ENCODE measurements at regions not wholly inside any gene's neighbourhood (a gene's known extent, or its start where the extent isn't known, plus 50 kb on each side); places are given as distances from the start of the nearest gene placed in this dataset.
"Not testable (repeated sequence)": the region's sequence is repeated elsewhere in the genome, so short reads cannot be mapped to it uniquely, and the experiment has no call there.

DNA sequence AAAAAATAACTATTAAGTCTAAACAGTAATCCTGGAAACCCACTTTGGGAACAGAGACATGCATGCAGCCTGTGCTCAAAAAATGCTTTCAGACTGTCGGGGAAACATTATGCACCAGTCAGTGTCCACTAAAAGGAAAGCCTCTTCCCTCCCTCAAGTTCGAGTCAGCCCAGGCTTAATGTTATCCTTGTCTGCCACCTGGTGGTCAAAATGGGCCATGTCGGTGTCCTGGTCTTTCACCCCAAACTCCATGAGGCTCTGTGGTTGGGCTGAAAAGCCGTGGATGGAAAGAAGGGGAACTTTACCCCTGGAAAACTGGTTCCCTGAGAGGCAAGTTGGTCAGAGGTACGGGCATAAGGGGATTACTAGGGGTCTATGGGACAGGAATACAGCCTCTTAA lies 88.4 kb upstream of the ZNF492 start:
- DNase-seq: peak; percentile 65

DNA sequence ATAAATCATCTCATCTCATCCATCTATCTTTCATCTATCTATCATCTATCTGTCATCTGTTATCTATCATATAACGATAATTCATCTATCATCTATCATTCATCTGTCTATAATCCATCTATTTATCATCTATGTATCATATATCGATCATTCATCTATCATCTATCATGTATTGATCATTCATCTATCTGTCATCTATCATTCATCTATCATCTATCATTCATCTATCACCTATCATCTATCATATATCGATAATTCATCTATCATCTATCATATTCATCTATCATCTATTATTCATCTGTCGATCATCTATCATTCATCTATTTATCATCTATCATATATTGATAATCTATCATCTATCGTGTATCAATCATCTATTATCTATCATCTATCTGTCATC lies 100.4 kb upstream of the ZNF492 start:
- no peak for DNase-seq

DNA sequence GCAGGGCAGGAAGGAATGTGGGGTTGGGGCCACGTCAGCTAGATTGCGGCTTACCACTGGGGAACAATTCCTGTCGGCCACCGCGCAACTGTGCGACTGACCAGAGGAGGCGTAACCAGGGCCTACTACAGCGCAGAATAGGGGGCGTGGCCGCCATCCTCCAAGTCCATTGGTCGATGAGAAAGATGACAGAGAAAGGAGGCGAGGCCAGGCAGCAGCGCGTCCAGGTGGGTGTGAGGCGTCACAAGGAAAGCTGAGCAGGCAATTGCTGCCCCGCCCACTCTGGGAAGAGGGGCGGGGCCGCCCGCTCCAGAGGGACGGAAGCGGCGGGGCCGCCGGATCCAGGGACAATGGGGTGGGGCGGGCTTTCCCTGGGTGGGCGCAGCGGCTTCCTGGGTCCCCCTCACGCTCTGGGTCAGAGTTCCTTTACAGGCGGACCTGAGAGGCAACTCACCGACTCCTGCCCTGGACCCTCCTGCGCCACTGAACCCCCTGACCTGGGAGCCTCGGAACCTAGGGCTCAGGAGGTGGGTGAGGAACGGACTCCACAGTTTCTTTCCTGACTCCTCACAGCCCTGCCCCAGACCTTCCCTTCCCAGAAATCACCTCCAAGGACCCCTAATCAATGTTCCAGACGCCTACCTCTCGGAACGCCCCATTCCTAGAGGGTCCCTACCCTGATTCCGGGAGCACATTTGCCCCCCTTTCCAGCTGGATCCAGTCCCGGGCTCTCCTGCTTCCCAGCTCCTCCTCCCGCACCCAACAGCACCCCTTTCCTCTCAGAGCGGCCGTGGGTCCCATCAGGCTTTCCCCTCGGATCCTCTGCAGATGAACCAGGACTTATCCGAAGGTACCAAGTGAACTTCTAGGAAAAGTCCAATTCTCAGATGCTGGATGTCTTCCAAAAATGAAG lies 101.5 kb upstream of the ZNF492 start:
- no peak for DNase-seq

DNA sequence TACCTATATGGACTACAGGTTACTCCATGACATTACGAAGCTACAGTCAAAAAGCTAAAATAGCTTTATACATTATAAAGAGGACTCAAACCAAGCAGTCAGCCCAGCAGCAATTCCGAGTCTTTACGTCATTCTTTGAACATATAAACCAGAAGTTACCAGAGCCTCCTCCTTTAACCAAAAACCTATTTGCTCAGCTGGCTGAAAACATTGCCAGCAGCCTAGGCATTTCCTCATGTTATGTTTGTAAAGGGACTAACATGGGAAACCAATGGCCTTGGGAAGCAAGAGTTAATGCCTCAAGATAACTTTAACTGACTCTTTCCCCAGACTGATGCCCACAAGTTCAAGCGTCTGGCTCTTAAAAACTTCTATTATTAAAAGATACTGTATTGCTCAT lies 104.1 kb upstream of the ZNF492 start:
- no peak for DNase-seq

DNA sequence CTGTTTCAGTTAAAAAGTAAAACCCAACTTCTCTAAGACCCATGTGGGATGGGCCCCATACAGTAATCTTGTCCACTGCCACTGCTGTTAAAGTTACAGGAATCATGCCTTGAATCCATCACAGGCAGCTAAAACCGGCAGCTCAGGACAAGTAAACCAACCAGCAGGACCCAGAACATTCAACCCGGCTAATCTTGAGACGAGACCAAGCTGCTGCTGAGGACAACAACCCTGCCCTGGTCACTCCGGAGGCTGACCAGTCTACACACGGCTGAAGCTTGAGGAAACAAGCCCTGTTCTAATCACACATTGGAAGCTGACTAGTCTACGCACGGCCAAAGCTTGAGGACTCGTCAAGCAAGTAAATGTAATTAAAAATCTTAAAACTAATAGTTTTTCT lies 105.2 kb upstream of the ZNF492 start:
- DNase-seq: no peak

DNA sequence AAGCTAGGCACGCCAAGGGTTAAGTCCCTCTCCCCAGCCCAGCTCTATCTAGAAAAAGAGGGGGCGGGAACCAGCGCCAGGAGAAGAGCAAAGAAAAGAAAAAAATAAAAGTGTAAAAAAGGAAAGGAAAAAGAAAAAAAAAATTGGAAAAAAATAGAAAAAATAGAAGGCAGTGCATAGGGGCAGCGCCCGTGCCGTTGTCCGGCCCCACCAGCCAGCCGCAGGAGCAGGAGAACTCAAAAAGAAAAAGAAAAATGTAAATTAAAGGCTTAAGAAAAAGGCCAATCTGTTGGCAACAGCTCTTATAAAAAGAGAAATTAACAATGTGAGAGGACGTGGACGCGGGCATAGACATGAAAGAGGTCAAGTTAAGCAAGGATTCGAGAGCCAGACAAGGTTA lies 105.4 kb upstream of the ZNF98 start:
- no peak for DNase-seq

DNA sequence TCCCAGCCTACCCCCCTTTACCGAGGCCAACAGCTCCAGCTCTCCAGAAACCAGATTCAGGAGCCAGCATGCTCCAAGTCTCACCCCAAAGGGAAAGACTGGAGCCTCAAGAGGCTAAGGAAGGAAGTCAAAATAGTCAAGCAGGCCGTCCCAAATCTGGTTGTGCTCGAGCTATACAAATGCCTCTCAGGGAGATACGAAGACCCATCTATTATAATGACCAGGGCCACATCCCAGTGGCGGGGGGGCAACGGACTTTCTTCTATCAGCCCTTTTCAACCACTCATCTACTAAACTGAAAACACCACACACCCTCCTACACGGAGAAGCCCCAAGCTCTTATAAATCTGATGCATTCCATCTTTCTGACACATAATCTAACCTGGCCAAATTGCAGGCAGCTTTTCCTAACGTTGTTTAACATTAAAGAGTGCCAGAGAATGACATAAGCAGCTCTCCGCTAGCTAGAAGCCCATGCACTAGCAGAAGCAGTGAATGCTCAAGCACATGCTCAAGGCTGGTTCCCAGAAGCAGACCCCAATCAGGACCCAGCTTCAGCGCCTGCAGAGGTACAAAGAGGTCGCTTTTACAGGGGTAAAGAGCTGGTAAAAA lies 104.6 kb upstream of the ZNF98 start:
- no peak for DNase-seq

DNA sequence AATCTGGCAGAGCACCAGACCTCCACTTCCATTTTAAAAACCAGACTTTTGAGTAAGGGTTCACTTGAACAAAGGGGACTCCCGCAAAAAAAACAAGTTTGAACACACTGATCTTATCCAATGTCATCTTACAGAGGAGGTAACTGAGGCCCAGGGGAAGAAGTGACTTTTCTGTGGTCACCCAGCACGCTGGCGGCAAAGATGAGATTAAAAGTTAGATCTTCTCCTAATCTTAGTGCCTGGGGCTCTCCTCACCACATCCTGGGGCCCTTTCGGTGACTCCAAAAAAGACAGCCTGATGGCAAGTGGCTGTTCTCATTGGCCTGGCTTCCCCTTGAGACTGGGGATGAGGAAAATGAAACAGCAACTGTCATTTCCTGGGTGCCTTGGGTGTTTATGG lies 101.8 kb upstream of the ZNF98 start:
- no peak for DNase-seq

DNA sequence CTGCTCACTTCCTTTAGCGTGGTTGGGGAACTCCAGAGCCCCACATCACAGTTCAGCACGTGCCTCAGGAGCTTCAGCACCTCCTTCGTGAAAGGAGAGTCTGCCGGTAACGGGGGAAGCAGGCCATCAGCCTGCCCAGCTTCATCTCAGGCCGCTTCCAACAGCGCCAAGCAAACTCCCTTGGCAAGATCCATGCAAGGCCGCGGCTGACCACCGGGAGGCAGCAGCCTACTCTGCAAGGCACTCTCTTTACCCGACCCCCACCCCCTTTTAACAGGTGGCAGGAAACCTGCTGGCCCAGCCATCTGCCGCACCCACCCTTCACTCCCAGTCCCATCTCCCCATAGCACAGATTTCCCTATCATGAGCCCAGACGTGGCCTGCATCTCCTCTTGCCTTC lies 97.4 kb upstream of the ZNF98 start:
- DNase-seq: not testable (repeated sequence)

DNA sequence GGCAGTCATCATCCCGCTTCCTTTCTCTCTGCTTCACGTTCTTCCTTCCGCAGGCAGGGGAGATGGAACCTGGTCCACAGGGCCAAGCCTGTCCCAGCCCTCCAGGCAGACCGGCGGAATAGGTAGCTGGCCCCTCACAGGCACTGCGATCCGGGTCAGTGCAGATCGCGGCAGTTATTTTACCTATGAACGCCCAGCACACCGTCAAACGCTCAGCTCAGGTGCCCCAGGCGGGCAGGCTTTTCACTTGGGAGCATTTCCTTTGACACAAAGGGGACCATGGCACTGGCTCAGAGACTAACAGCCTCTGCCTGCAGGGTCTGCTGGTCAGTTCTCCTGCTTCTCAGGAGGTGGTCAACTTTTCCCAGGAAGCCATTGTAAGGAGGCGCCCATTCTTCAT lies 97.0 kb upstream of the ZNF98 start:
- DNase-seq: no peak

DNA sequence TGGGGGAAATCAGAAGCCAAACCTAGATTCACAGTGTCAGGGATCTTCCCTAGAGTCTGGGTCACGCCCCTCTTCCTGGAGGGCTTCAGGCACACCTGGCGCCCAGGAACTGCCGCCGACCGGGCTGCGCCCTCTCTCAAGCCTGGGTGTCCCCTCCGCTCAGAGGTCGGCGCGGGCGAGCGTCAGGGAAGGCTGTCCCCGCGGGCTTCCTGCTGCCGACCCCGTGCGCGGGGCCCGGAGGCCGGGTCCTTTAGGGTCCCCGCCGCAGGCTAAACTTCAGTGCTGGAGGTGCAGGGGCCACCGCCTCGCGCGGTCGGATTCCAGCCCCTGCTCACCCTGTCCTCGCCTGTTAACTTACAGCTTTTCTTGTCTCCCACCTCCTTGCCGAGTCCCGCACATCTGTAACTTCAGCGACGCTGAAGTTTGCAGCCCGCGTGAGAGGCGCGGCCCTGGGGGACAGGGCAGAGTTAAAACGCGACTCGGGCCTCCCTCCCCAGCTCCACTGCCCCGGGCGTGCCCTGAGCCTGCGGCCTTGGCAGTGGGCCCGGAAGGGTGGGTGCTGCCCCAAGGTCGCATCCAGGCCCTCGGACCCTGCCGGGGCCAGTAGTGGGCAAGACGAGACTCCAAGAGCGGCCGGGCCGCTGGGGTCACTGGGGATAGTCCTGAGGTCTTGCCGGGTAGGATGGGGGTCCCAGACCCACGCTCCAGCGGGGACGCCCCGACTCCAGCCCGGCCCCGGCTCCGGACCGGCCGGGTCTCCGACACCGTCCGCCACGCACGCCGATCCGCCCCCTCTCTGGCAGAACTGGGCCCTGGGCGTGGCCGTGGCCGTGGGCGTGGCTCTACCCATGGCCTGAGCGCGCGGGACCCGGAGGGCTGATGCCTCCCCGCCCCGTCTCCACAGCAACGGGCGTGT lies 95.6 kb upstream of the ZNF98 start:
- no peak for DNase-seq

DNA sequence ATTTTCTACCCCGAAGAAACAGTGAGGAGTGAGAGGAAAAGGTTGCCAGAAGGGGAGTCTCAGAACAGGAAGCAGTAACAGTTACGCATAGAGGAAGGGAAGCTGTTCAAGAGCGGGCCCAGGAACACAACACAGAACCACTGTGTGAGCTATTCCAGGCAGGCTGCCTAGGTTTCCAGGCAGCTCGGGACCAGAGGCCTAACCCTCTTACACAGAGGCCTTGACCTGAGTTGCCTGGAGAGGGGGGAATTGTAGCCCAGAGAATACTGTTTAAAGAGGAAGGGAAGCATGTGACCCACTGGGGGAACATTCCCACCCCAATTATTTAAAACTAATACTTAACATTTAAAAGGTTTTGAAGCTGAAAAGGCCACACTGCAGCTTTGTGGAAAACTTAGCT lies 93.3 kb upstream of the ZNF98 start:
- DNase-seq: no peak

DNA sequence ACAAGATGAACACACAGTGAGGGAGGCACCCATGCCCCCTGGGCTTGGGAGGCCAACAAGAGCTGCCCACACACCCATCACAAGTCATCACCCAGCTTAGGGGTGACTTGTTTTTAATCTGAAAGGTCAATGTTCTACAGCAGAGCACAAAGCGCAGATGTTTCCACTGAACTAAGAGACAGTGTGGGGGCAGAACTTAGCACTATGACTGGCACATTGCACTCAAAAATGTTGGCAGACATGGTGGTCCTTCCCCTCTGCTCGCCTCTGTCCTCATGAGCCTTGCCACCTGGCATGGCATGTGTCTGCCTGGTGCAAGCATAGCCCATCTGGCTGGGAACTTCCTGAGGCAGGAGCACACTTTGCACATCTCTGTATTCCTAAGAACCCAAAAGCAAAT lies 81.4 kb upstream of the ZNF98 start:
- no peak for DNase-seq

DNA sequence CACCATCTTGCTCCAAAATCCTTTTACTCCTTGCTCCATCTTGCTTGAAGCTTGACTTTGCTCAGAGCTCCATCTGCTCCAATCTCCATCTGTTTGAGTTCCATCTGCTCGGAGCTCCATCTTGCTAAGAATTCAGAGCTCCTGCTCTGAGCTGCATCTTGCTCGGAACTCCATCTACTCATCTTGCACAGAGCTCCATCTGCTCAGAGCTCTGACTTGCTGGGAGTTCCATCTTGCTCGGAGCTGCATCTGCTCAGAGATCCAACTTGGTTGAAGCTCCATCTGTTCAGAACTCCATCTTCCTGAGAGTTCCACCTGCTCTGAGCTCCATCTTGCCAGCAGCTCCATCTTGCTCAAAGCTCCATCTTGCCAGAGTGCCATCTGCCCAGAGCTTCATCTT lies 80.6 kb upstream of the ZNF98 start:
- no peak for DNase-seq

DNA sequence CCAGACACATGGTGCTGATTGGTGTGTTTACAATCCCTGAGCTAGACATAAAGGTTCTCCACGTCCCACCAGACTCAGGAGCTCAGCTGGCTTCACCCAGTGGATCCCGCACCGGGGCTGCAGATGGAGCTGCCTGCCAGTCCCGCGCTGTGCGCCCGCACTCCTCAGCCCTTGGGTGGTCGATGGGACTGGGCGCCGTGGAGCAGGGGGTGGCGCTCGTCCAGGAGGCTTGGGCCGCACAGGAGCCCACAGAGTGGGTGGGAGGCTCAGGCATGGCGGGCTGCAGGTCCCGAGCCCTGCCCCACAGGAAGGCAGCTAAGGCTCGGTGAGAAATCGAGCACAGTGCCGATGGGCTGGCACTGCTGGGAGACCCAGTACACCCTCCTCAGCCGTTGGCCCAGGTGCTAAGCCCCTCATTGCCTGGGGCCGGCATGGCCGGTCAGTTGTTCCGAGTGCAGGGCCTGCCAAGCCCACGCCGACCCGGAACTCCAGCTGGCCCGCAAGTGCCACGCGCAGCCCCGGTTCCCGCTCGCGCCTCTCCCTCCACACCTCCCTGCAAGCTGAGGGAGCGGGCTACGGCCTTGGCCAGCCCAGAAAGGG lies 76.8 kb upstream of the ZNF98 start:
- not testable (repeated sequence) for DNase-seq

DNA sequence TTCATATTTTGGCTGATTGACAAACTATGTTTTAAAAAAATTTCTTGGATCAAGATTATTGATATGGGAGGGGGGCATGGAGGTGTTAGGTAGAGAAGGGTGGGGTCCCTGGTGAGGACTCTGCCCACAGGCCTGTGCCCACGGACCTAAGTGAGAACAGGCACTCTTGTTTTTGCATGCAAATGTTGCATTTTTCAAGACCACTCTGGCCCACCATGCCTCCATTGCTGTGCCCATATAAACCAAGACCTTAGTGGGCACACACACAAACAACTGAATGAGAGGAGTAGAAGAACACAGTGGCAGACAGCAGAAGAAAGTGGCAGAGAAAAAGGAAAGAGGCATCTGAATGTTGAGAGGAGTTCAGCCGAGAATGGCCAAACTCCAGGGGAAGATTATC lies 69.6 kb upstream of the ZNF98 start:
- no peak for DNase-seq

DNA sequence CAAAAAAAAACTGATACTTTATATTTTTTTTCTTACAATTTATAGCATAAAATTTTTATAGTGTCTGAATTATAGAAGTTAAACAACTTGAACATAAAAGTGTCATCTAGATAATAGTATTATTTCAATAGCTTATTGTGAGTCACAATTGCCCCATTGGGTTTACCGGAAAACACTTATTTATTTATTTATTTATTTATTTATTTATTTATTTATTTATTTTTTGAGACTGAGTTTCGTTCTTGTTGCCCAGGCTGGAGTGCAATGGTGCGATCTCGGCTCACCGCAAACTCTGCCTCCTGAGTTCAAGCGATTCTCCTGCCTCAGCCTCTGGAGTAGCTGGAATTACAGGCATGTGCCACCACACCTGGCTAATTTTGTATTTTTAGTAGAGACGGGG lies 61.4 kb upstream of the ZNF98 start:
- not testable (repeated sequence) for DNase-seq

DNA sequence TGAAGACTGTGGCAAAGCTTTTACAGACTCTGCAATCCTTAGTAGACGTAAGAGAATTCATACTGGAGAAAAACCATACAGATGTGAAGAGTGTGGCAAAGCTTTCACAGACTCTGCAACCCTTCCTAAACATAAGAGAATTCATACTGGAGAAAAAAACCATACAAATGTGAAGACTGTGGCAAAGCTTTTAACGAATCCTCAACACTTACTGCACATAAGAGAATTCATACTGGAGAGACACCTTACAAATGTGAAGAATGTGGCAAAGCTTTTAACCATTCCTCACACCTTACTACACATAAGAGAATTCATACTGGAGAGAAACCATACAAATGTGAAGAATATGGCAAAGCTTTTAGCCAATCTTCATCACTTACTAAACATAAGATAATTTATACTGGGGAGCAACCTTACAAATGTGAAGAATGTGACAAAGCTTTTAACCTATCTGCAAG lies 50.1 kb upstream of the ZNF98 start:
- DNase-seq: no peak

Measured in stimulated activated CD8-positive, alpha-beta memory T cell treated with anti-CD3 and anti-CD28 coated beads, Interleukin-4, amount 100 ng/mL, for 48 hours (primary cell).